Gastroesophageal sphincter (tissue), 4 donors: ENCODE measurements at regions not wholly inside any gene's neighbourhood (a gene's known extent, or its start where the extent isn't known, plus 50 kb on each side); places are given as distances from the start of the nearest gene placed in this dataset.

ENCODE experiments used
- ATAC-seq: fragments of 150-250 bp; one replicate; pipeline ENCODE4 v1.9.1; 2016; ENCODE audit warnings: mild to moderate bottlenecking, moderate library complexity
- H3K27ac ChIP-seq, 4 donors: fragments of 200-600 bp; sonication (generic) in 3 of 4; 1 replicate in 3 of 4; 2 replicates in 1 of 4; pipeline ENCODE4 v1.5.1; 2016 to 2019
- H3K27me3 ChIP-seq: fragments of 200-600 bp; sonication (generic); one replicate; pipeline ENCODE4 v1.5.1; 2019
- H3K36me3 ChIP-seq, 2 donors: fragments of 200-600 bp; sonication (generic); one replicate each; pipeline ENCODE4 v1.5.1; 2019; ENCODE audit warnings: control low read depth in 1 of 2
- H3K4me1 ChIP-seq, 3 donors: fragments of 200-600 bp; sonication (generic); 1 replicate in 2 of 3; 2 replicates in 1 of 3; pipeline ENCODE4 v1.5.1; 2016 to 2019; ENCODE audit warnings: control low read depth in 2 of 3
- H3K4me3 ChIP-seq, 2 donors: fragments of 200-600 bp; sonication (generic); one replicate each; pipeline ENCODE4 v1.5.1; 2019; ENCODE audit warnings: mild to moderate bottlenecking in 1 of 2, moderate library complexity in 1 of 2
- H3K9me3 ChIP-seq, 3 donors: fragments of 200-600 bp; sonication (generic); one replicate each; pipeline ENCODE4 v1.5.1; 2017 to 2019; ENCODE audit warnings: control low read depth in 2 of 3
- CTCF ChIP-seq, 4 experiments: fragments of 200-600 bp in 2 of 4; fragments of 450-650 bp in 2 of 4; sonication (generic) in 1 of 4; IDR thresholded peaks; one replicate each; pipeline ENCODE4 v1.5.1; 2017 to 2019; ENCODE audit warnings: antibody characterized with exemption in 4 of 4, mild to moderate bottlenecking in 2 of 4, moderate library complexity in 2 of 4
- EP300 ChIP-seq: sonication (generic); formaldehyde crosslinking; IDR thresholded peaks from one replicate; pipeline ENCODE4 v1.6.1; 2017; ENCODE audit warnings: antibody characterized with exemption, mild to moderate bottlenecking
- POLR2A ChIP-seq, 2 donors: fragments of 450-650 bp; IDR thresholded peaks; one replicate each; pipeline ENCODE4 v1.6.1; 2017; ENCODE audit warnings: antibody characterized with exemption in 2 of 2, mild to moderate bottlenecking in 2 of 2, moderate library complexity in 1 of 2
- POLR2AphosphoS5 ChIP-seq: sonication (generic); formaldehyde crosslinking; IDR thresholded peaks from one replicate; pipeline ENCODE4 v1.6.1; 2017; ENCODE audit warnings: antibody characterized with exemption
- WGBS, 2 donors: methylation state at CpG; one replicate each; pipeline ENCODE4 v1.1.5; 2018; ENCODE audit warnings: low coverage in 1 of 2; 5-methylcytosine and 5-hydroxymethylcytosine counted together

DNA sequence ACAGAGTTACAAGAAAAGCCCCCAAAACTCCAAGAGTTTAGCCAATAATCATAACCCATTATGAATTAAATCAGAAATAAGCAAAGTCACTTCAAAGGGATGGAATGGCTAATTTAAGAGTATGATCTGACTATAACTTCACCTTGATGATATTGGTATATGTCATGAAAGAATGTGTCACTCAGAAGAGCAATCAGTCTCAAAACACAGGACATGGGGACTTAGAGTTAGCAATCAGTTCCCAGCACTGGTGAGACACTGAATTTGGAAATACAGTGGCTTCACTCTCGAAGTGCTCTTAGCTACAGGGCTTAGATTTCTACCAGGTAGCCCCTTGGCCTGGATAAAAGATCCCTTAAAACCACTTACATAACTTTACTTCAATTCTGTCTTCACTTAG, 65.7 kb upstream of the EXOC1L start:
- Histone ChIP-seq H3K9me3 (no peaks in the 10 kb centered on the region), H3K27me3 (no peaks in the 10 kb centered on the region), H3K36me3 (no peaks in the 10 kb centered on the region), H3K4me3 (no peak overlapping the region), H3K4me1 (peaks cover 0 to 7% (median 0%) of the 10 kb centered on the region in 3 donors), H3K27ac (no peak overlapping the region)
- no peak for ATAC-seq
- no peak for TF ChIP-seq CTCF (IDR thresholded peaks at IDR 0.05)
- TF ChIP-seq EP300 = no peak
- no peak for TF ChIP-seq POLR2AphosphoS5
- 29 to 67% methylated on average over 1 of the region's 1 CpG for WGBS, 2 donors

GRCh38 chr4:55754754-55755350, 64.7 kb upstream of the EXOC1L start:
- WGBS, 2 donors = 69 to 71% methylated on average over 5 to 6 of the region's 6 CpGs
- Histone ChIP-seq H3K4me3 (no peak overlapping the region), H3K9me3 (no peaks in the 10 kb centered on the region), H3K36me3 (no peaks in the 10 kb centered on the region), H3K27me3 (no peaks in the 10 kb centered on the region), H3K4me1 (peaks cover 0 to 7% (median 0%) of the 10 kb centered on the region in 3 donors), H3K27ac (no peak overlapping the region)
- TF ChIP-seq POLR2A (IDR thresholded peaks at IDR 0.05) = no peak
- TF ChIP-seq POLR2AphosphoS5 = no peak
- no peak for TF ChIP-seq CTCF (IDR thresholded peaks at IDR 0.05)
- TF ChIP-seq EP300 = no peak
- ATAC-seq = no peak

DNA sequence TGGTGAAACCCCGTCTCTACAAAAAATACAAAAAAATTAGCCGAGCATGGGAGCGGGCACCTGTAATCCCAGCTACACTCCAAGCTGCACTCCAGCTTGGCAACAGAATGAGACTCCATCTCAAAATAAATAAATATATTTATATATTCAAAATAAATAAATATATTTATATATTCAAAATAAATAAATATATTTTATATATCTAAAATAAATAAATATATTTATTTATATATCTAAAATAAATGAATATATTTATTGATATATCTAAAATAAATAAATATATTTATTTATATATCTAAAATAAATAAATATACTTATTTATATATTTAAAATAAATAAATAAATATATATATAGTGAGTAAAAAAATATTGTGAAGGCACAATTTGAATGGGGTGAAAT, 63.4 kb upstream of the EXOC1L start:
- ATAC-seq = no peak
- Histone ChIP-seq H3K4me3 (no peak overlapping the region), H3K4me1 (peaks cover 0 to 7% (median 0%) of the 10 kb centered on the region in 3 donors), H3K9me3 (no peaks in the 10 kb centered on the region), H3K27ac (no peak overlapping the region), H3K36me3 (no peaks in the 10 kb centered on the region), H3K27me3 (no peaks in the 10 kb centered on the region)
- no peak for TF ChIP-seq EP300
- TF ChIP-seq POLR2A (IDR thresholded peaks at IDR 0.05) = no peak
- no peak for TF ChIP-seq POLR2AphosphoS5
- no peak for TF ChIP-seq CTCF (IDR thresholded peaks at IDR 0.05)
- WGBS, 2 donors = 95 to 100% methylated on average over 3 of the region's 3 CpGs

DNA sequence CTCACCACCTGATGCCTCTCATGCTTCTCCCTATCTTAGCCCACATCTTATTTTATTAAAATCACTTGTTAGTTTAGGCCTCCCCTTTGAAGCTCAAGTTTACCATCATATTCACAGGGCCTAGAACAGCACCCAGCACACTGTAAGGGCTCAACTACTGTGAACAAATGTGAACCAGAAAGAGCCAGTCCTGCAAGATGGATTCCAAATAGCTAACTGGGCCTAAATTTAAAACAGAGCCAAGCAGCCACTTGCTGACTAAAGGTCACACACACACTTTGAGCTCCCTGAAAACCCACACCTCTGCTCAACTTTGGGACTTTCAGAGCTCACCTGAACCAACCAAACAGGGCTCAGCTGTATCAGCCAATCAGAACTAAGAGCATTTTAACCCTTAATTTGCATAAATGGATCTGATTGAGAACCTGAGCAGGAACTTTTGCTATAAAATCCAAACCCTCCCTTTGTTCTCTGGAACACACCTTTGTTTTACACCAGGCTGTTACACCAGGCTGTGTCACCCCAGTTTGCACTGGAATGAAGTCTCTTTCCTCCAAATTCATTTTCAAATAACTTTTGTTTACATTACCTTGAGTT, 62.1 kb upstream of the EXOC1L start:
- no peak for ATAC-seq
- no peak overlapping the region for H3K4me3 ChIP-seq
- H3K36me3 ChIP-seq = no peaks in the 10 kb centered on the region
- H3K9me3 ChIP-seq = no peaks in the 10 kb centered on the region
- no peak overlapping the region for H3K27ac ChIP-seq
- peaks cover 0 to 7% (median 0%) of the 10 kb centered on the region in 3 donors for H3K4me1 ChIP-seq
- TF ChIP-seq POLR2A (IDR thresholded peaks at IDR 0.05) = no peak
- no peak for TF ChIP-seq CTCF (IDR thresholded peaks at IDR 0.05)
- no peak for TF ChIP-seq POLR2AphosphoS5
- H3K27me3 ChIP-seq = no peaks in the 10 kb centered on the region

- Histone ChIP-seq H3K9me3 (no peaks in the 10 kb centered on the region), H3K27ac (no peak overlapping the region), H3K27me3 (no peaks in the 10 kb centered on the region), H3K4me1 (peaks cover 0 to 10% (median 0%) of the 10 kb centered on the region in 3 donors), H3K4me3 (no peak overlapping the region), H3K36me3 (no peaks in the 10 kb centered on the region)
- TF ChIP-seq POLR2A (IDR thresholded peaks at IDR 0.05) (no peak), EP300 (no peak), CTCF (IDR thresholded peaks at IDR 0.05) (no peak), POLR2AphosphoS5 (no peak)
- 71 to 95% methylated on average over 2 of the region's 2 CpGs for WGBS, 2 donors
- ATAC-seq = no peak
Measured at GRCh38 chr4:55758066-55758465, 61.5 kb upstream of the EXOC1L start.
